HG03354 (cell line): ENCODE measurements at regions not wholly inside any gene's neighbourhood (a gene's known extent, or its start where the extent isn't known, plus 50 kb on each side); places are given as distances from the start of the nearest gene placed in this dataset.

Experiments used
- ATAC-seq: cut with Tn5 transposase; IDR thresholded peaks from one replicate; pipeline ENCODE4 v1.9.1; 2021; ENCODE audit warnings: mild to moderate bottlenecking; ENCODE audit not compliant: unreplicated experiment, poor library complexity, severe bottlenecking

- ATAC-seq = no peak
Measured at GRCh38 chr7:110131344-110131743, 959.6 kb upstream of the LRRN3 start.

- ATAC-seq = no peak
Measured at GRCh38 chr7:110139056-110139455, 951.9 kb upstream of the LRRN3 start.

- ATAC-seq = no peak
Measured at GRCh38 chr7:110142939-110143526, 947.9 kb upstream of the LRRN3 start.

- no peak for ATAC-seq
Measured at GRCh38 chr7:110144599-110144998, 946.3 kb upstream of the LRRN3 start.

- ATAC-seq = no peak
Measured at GRCh38 chr7:110148054-110148453, 942.9 kb upstream of the LRRN3 start.

- ATAC-seq = no peak
Measured at GRCh38 chr7:110153222-110153621, 937.7 kb upstream of the LRRN3 start.

- ATAC-seq = no peak
Measured at GRCh38 chr7:110156511-110156910, 934.4 kb upstream of the LRRN3 start.

GRCh38 chr7:110157631-110158362, 933.1 kb upstream of the LRRN3 start:
- ATAC-seq = no peak

- ATAC-seq = no peak
Measured at GRCh38 chr7:110168010-110168409, 922.9 kb upstream of the LRRN3 start.

- ATAC-seq = no peak
Measured at GRCh38 chr7:110170841-110171240, 920.1 kb upstream of the LRRN3 start.

GRCh38 chr7:110177463-110177862, 913.5 kb upstream of the LRRN3 start:
- ATAC-seq = no peak

GRCh38 chr7:110179037-110179436, 911.9 kb upstream of the LRRN3 start:
- ATAC-seq = no peak

- no peak for ATAC-seq
Measured at GRCh38 chr7:110181768-110182167, 909.2 kb upstream of the LRRN3 start.

- ATAC-seq = no peak
Measured at GRCh38 chr7:110186334-110186733, 904.6 kb upstream of the LRRN3 start.

GRCh38 chr7:110187877-110188554, 902.9 kb upstream of the LRRN3 start:
- no peak for ATAC-seq

- no peak for ATAC-seq
Measured at GRCh38 chr7:110204527-110204926, 886.4 kb upstream of the LRRN3 start.

GRCh38 chr7:110205899-110206298, 885.0 kb upstream of the LRRN3 start:
- ATAC-seq = no peak

- no peak for ATAC-seq
Measured at GRCh38 chr7:110209884-110210283, 881.0 kb upstream of the LRRN3 start.

GRCh38 chr7:110210941-110211608, 879.9 kb upstream of the LRRN3 start:
- ATAC-seq = no peak

GRCh38 chr7:110224643-110225042, 866.3 kb upstream of the LRRN3 start:
- no peak for ATAC-seq

- no peak for ATAC-seq
Measured at GRCh38 chr7:110246118-110246517, 844.8 kb upstream of the LRRN3 start.
